Astrocyte of the cerebellum (primary cell): ENCODE measurements at regions not wholly inside any gene's neighbourhood (a gene's known extent, or its start where the extent isn't known, plus 50 kb on each side); places are given as distances from the start of the nearest gene placed in this dataset.
"Not testable (repeated sequence)": the region's sequence is repeated elsewhere in the genome, so short reads cannot be mapped to it uniquely, and the experiment has no call there.

Experiments used
- DNase-seq: peaks from one replicate; pipeline ENCODE4 v3.0.0-alpha.2; 2011; ENCODE audit warnings: low read depth
- H3K4me3 ChIP-seq: 2 replicates; pipeline ENCODE4 v1.5.1; 2011; ENCODE audit warnings: mild to moderate bottlenecking, low read depth, low read length, moderate library complexity
- in situ Hi-C: cut with HindIII; loops from 2 replicates; pipeline ENCODE4 v1.10.0; 2017; ENCODE audit warnings: low sequenced_read_pairs
- TF ChIP-seq, protein P1 (sequence below): IDR thresholded peaks from 2 replicates; pipeline ENCODE4 v1.5.1; 2012; ENCODE audit warnings: low read length, low read depth, moderate library complexity, mild to moderate bottlenecking; ENCODE audit errors: missing control alignments

DNA sequence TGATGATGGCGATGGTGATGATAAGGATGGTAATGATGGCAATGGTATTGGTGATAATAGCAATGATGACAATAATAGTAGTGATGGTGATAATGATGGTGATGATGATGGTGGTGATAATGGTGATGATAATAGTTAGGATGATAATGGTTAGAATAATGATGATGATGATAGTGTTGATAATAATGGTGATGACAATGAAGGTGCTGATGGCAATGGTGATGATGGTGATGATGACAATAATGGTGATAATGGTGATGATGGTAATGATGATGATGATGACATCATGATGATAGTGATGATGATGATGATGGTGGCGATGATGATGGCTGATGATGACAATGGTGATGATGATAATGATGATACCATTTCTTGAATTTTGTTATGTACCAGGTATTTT lies 309.9 kb downstream of the MIAT start:
- no peak overlapping the region for H3K4me3 ChIP-seq
- TF ChIP-seq, protein P1, sequence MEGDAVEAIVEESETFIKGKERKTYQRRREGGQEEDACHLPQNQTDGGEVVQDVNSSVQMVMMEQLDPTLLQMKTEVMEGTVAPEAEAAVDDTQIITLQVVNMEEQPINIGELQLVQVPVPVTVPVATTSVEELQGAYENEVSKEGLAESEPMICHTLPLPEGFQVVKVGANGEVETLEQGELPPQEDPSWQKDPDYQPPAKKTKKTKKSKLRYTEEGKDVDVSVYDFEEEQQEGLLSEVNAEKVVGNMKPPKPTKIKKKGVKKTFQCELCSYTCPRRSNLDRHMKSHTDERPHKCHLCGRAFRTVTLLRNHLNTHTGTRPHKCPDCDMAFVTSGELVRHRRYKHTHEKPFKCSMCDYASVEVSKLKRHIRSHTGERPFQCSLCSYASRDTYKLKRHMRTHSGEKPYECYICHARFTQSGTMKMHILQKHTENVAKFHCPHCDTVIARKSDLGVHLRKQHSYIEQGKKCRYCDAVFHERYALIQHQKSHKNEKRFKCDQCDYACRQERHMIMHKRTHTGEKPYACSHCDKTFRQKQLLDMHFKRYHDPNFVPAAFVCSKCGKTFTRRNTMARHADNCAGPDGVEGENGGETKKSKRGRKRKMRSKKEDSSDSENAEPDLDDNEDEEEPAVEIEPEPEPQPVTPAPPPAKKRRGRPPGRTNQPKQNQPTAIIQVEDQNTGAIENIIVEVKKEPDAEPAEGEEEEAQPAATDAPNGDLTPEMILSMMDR, result no peak
- DNase-seq, result no peak
- in situ Hi-C loops, result no loop called here

DNA sequence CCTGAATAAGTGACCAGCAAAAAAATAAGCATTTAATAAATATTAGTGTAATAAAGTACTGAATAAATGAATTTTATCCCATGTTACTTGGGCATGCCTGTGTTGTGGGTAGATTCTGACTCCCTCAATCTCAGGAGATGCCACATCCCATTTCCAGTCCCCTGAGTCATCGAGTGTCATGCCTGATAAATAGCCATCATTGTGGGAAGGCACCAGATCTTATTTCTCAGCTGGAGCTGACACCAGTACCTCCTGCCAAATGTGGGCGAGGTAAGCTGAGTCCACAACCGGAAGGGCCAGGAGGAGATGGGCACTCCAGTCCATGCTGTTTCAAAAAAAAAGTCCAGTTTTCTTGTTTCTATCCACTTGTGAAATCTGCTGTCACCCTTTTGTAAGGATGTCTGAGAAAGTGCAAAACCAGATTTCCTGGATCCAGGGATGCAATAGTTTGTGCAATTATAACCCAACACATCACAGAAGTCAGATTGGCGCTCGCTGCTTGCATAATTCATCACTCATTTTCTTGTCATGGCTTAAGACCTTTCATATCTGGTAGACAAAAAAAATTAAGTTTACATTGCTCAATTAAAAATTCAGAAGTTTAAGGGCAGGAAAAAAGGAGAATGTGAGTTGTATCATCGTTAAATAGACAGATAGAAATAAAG lies 311.6 kb downstream of the MIAT start:
- in situ Hi-C loops, result no loop called here
- DNase-seq, result no peak
- TF ChIP-seq, protein P1, result no peak
- H3K4me3 ChIP-seq, result no peak overlapping the region

DNA sequence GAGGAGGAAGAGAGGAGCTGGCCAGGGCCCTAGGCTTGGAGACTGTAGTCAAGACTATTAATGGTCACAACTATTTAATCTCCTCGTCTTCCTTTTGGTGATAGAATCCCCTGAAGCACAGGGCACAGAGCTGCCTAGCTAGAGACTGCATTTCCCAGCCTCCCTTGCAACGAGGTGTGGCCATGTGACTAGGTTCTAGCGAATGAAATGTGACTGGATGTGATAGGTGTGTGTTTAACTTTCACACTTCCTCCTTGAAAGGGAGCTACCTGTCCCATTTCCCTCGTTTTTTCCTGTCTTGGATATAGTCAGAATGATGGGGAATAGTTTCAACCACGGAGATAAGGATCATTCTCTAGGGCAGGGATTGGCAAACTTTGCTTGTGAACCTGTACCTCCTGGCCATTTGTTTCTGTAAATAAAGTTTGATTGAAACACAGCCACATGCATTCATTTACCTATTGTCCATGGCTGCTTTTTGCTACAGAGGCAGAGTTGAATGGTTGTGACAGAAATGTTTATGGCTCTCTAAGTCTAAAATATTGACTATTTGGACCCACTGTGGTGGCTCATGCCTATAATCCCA lies 313.5 kb downstream of the MIAT start:
- TF ChIP-seq, protein P1, result no peak
- no peak for DNase-seq
- H3K4me3 ChIP-seq, result no peak overlapping the region
- in situ Hi-C loops, result no loop called here

DNA sequence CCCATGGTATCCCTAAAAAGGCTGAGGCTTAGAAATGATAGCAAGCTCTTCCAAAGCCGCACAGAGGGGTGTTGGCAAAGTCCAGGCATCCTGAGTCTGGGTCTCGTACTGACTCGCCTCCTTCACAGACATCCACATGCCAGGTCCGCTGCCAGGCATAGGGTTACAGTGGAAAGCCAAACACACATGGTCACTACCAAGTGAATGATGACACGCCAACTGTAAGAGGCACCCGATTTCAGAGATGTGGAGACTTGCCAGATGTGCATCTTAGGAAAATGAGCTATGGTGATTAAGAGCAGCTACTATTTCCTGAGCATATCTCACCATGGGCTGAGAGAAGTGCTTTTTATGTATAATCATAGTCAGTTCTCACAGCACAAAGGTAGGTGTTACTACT lies 314.9 kb downstream of the MIAT start:
- no peak for DNase-seq
- TF ChIP-seq, protein P1, result no peak
- in situ Hi-C loops, result no loop called here

DNA sequence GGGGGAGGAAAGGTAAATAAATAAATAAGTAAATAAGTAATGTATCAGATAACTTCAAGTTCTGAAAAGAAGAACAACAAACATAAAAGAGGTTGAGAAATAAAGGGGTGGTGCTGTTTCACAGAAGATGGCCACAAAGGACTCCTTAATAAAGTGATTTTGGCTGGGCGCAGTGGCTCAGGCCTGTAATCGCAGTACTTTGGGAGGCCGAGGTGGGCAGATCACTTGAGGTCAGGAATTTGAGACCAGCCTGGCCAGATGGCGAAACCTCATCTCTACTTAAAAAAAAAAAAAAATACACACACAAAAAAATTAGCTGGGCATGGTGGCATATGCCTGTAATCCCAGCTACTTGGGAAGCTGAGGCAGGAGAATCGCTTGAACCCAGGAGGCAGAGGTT lies 315.5 kb downstream of the MIAT start:
- in situ Hi-C loops, H3K4me3 ChIP-seq, DNase-seq: not testable (repeated sequence)

More for the DNA sequence above, 314.9 kb downstream of the MIAT start:
- H3K4me3 ChIP-seq, result no peak overlapping the region

DNA sequence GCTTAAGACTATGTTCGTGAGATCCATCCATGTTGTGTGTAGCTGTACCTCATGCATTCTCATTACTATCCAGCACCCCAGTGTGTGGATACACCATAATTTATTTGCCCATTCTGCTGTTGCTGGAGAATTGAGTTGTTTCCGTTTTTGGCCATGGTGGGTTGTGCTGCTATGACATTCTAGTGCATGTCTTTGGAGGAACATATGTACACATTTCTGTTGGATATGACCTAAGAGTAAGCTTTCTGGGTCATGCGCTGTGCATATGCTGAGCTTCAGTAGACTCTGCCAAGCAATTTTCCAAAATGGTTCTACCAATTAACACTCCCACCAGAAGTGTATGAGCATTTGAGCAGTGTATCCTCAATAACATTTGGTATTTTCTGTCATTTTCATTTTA lies 316.6 kb downstream of the MIAT start:
- H3K4me3 ChIP-seq, result no peak overlapping the region
- in situ Hi-C loops, result no loop called here
- no peak for DNase-seq
- TF ChIP-seq, protein P1, result no peak
